ENCODE measurements at regions not wholly inside any gene's neighbourhood (a gene's known extent, or its start where the extent isn't known, plus 50 kb on each side); places are given as distances from the start of the nearest gene placed in this dataset.

DNA sequence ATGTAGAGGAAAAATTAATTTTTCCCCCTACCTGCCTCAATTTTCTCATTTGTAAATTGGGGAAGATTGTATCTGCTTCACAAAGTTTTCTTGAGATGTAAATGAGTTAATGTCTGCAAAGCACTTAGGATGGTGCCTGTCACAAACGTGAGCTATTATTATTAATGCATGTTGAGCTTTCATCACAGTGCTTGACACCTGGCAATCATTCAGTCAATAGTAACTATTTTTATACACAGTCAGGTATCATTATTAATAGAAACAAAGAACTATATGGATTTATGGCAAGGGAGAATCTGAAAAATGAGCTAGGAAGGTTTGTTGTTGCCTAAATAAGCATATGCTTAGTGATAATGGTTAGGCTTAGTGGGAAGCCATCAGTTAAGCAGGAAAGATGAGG, 238.2 kb upstream of the GRM7 start:
- H3K27ac ChIP-seq, result no peak overlapping the region
- no peaks in the 10 kb centered on the region for H3K36me3 ChIP-seq
- no peak for DNase-seq
- no peaks in the 10 kb centered on the region for H3K27me3 ChIP-seq
- no peaks in the 10 kb centered on the region for H3K9me3 ChIP-seq
- no peak for TF ChIP-seq POLR2A (IDR thresholded peaks at IDR 0.05)
- no peak for TF ChIP-seq CTCF (IDR thresholded peaks at IDR 0.05)
- H3K4me1 ChIP-seq, result no peaks in the 10 kb centered on the region
- H3K4me3 ChIP-seq, result no peak overlapping the region

DNA sequence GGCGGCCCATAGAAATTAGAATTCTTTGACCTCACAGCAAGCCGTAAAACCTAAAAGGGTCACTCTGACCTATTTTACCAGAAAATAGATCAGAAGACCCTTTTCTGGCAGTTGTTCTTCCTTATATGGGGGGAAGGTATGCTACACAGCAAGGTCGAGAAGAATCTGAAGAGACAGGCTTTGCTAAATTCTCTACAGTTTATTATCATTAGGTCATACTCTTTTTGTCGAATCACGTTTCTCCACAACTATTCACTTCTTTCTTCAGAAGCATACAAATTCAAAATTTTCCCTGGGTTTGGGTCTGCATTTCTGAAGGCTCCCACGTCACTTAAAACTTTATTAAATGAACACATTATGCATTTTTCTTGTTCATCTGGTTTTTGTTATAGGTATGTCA, 229.5 kb upstream of the GRM7 start:
- no peaks in the 10 kb centered on the region for H3K4me1 ChIP-seq

GRCh38 chr3:6640907-6641306, 220.0 kb upstream of the GRM7 start:
- Histone ChIP-seq H3K36me3 (no peaks in the 10 kb centered on the region), H3K9me3 (no peaks in the 10 kb centered on the region), H3K4me1 (no peaks in the 10 kb centered on the region), H3K4me3 (no peak overlapping the region), H3K27ac (no peak overlapping the region), H3K27me3 (no peaks in the 10 kb centered on the region)
- no peak for DNase-seq
- no peak for TF ChIP-seq CTCF (IDR thresholded peaks at IDR 0.05)
- no peak for TF ChIP-seq POLR2A (IDR thresholded peaks at IDR 0.05)

More for the DNA sequence above, 229.5 kb upstream of the GRM7 start:
- no peaks in the 10 kb centered on the region for H3K36me3 ChIP-seq
- no peak overlapping the region for H3K4me3 ChIP-seq
- TF ChIP-seq POLR2A (IDR thresholded peaks at IDR 0.05), result no peak
- TF ChIP-seq CTCF (IDR thresholded peaks at IDR 0.05), result no peak
- no peak for DNase-seq
- no peaks in the 10 kb centered on the region for H3K27me3 ChIP-seq
- no peak overlapping the region for H3K27ac ChIP-seq
- no peaks in the 10 kb centered on the region for H3K9me3 ChIP-seq

GRCh38 chr3:6644070-6644929, 216.6 kb upstream of the GRM7 start:
- no peak for DNase-seq
- H3K4me1 ChIP-seq, result no peaks in the 10 kb centered on the region
- no peaks in the 10 kb centered on the region for H3K27me3 ChIP-seq
- no peak overlapping the region for H3K27ac ChIP-seq
- no peaks in the 10 kb centered on the region for H3K9me3 ChIP-seq
- TF ChIP-seq POLR2A (IDR thresholded peaks at IDR 0.05) (no peak), CTCF (IDR thresholded peaks at IDR 0.05) (no peak)
- H3K4me3 ChIP-seq, result no peak overlapping the region
- H3K36me3 ChIP-seq, result no peaks in the 10 kb centered on the region

DNA sequence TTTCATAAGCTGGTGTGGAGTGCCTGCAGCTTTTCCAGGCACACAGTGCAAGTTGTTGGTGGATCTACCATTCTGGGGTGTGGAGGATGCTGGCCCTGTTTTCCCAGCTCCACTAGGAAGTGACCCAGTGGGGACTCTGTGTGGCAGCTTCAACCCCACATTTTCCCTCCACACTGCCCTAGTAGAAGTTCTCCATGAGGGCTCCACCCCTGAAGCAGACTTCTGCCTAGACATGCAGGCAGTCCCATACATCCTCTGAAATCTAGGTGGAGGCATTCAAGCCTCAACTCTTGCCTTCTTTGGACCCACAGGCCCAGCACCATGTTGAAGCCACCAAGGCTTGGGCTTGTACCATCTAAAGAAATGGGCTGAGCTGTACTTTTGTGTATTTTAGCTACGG, 206.2 kb upstream of the GRM7 start:
- Histone ChIP-seq H3K4me3 (no peak overlapping the region), H3K9me3 (peaks cover 0 to 6% (median 0%) of the 10 kb centered on the region in 4 donors), H3K36me3 (no peaks in the 10 kb centered on the region), H3K27me3 (no peaks in the 10 kb centered on the region), H3K4me1 (no peaks in the 10 kb centered on the region), H3K27ac (no peak overlapping the region)
- TF ChIP-seq CTCF (IDR thresholded peaks at IDR 0.05), result no peak
- TF ChIP-seq POLR2A (IDR thresholded peaks at IDR 0.05), result no peak
- DNase-seq, result no peak

Measured in Peyer's patch (tissue), 4 donors.